Fibroblast of lung (primary cell): ENCODE measurements at regions not wholly inside any gene's neighbourhood (a gene's known extent, or its start where the extent isn't known, plus 50 kb on each side); places are given as distances from the start of the nearest gene placed in this dataset.
"Not testable (repeated sequence)": the region's sequence is repeated elsewhere in the genome, so short reads cannot be mapped to it uniquely, and the experiment has no call there.

Experiments
- DNase-seq, 2 donors: peaks; one replicate each; pipeline versions ENCODE4 v3.0.0 to v3.0.0-alpha.2; 2010; ENCODE audit warnings: low read depth in 2 of 2
- H2AFZ ChIP-seq: 2 replicates; pipeline ENCODE4 v1.5.1; 2012; ENCODE audit warnings: low read length, control low read depth, inconsistent platforms
- H3K27ac ChIP-seq: 2 replicates; pipeline ENCODE4 v1.5.1; 2011; ENCODE audit warnings: low read length, control low read depth; ENCODE audit not compliant: insufficient read depth
- H3K27me3 ChIP-seq: 2 replicates; pipeline ENCODE4 v1.5.1; 2011; ENCODE audit warnings: mild to moderate bottlenecking, low read length; ENCODE audit not compliant: control insufficient read depth, insufficient read depth
- H3K36me3 ChIP-seq: 2 replicates; pipeline ENCODE4 v1.5.1; 2011; ENCODE audit warnings: low read length; ENCODE audit not compliant: control insufficient read depth, insufficient read depth
- H3K4me1 ChIP-seq: 2 replicates; pipeline ENCODE4 v1.5.1; 2011; ENCODE audit warnings: low read length; ENCODE audit not compliant: control insufficient read depth, insufficient read depth; ENCODE audit errors: extremely low read depth
- H3K4me2 ChIP-seq: 2 replicates; pipeline ENCODE4 v1.5.1; 2011; ENCODE audit warnings: low read length, control low read depth; ENCODE audit not compliant: insufficient read depth; ENCODE audit errors: extremely low read depth
- H3K4me3 ChIP-seq, 4 experiments: fragments of 200-600 bp in 1 of 4; sonication (generic) in 1 of 4; replicated peaks in 1 of 4; 2 replicates each; pipeline ENCODE4 v1.5.1; 2011 to 2016; ENCODE audit warnings: low read length in 4 of 4, low read depth in 3 of 4, mild to moderate bottlenecking in 3 of 4, control low read depth in 2 of 4, inconsistent platforms in 1 of 4, mixed read lengths in 1 of 4; ENCODE audit not compliant: insufficient read depth in 1 of 4; ENCODE audit errors: control extremely low read depth in 1 of 4
- H3K79me2 ChIP-seq: 2 replicates; pipeline ENCODE4 v1.5.1; 2012; ENCODE audit warnings: mild to moderate bottlenecking, low read length, inconsistent platforms; ENCODE audit not compliant: control insufficient read depth, insufficient read depth
- H3K9ac ChIP-seq: 2 replicates; pipeline ENCODE4 v1.5.1; 2011; ENCODE audit warnings: mild to moderate bottlenecking, low read length, control low read depth; ENCODE audit not compliant: insufficient read depth
- H3K9me3 ChIP-seq: 2 replicates; pipeline ENCODE4 v1.5.1; 2012; ENCODE audit warnings: low read depth, low read length; ENCODE audit not compliant: control insufficient read depth, insufficient read depth
- H4K20me1 ChIP-seq: 2 replicates; pipeline ENCODE4 v1.5.1; 2011; ENCODE audit warnings: low read length; ENCODE audit not compliant: control insufficient read depth, insufficient read depth; ENCODE audit errors: extremely low read depth

GRCh38 chr2:87687550-87688270 is 60.2 kb upstream of the PLGLB2 start:
- H3K27me3 ChIP-seq, H3K79me2 ChIP-seq, H3K36me3 ChIP-seq, H3K27ac ChIP-seq, H3K4me3 ChIP-seq, H4K20me1 ChIP-seq, H3K9me3 ChIP-seq, H3K4me1 ChIP-seq, H3K4me2 ChIP-seq, H3K9ac ChIP-seq, H2AFZ ChIP-seq: not testable (repeated sequence)
- DNase-seq = peak; percentile 1 to 83

DNA sequence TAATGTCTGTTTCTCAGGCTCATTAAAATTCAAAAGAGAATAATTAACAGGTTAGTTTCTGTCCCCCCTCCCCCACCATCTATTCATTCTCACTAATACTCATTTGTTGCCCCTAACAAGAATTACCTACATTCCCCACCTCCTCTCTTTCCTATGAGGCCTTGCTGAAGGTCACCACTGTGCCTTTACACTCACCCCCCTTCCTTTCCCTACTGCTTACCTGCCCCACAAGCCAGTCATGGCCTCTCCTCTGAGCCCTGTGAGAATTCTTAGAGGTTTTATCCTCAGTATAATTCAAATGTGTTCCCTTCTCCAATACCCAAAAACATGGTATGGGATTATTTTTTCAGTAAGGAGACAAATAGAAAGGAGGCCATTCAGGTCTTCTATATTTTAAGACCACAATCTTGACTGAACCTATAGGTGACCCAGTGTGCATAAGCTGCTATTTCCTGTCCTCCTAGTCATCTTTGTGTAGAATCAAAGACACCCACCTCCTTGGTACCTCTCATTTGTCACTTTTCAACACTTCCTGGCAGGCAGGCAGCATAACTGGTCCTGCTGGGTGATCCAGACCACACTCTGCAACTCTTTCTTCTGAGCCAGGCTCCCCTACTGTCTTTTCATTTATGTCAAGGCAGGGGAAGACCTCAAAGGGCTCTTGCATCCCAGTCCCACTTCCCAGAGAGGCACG is 55.8 kb upstream of the PLGLB2 start:
- not testable (repeated sequence) for H2AFZ ChIP-seq, H3K4me1 ChIP-seq, H3K79me2 ChIP-seq, H3K9me3 ChIP-seq, H3K4me2 ChIP-seq, H3K36me3 ChIP-seq, H3K9ac ChIP-seq, H4K20me1 ChIP-seq, H3K27ac ChIP-seq, DNase-seq, H3K27me3 ChIP-seq, H3K4me3 ChIP-seq

DNA sequence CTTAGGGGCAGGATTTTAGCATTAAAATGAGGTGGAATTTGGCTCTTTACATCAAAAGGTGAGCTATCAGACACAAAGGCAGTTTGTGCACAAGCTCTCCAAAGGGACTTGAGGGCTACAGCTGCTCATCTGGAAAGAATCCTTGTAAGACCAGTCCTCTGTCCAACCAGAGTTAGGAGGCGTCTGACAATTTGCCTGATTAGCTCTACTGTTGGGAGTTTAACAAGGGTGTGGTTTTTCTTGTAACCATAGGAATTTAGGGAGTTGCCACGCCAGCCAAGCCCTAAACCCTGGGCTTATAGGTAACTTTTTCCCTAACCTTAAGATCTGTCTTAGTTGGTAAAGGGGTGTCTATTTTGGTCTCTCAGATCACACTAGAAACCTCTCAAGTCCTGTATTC is 55.0 kb upstream of the PLGLB2 start:
- H3K9me3 ChIP-seq, H3K36me3 ChIP-seq, H3K4me3 ChIP-seq, H4K20me1 ChIP-seq, H3K9ac ChIP-seq, H3K27me3 ChIP-seq, H3K27ac ChIP-seq, H3K4me1 ChIP-seq, H2AFZ ChIP-seq, H3K4me2 ChIP-seq, H3K79me2 ChIP-seq: not testable (repeated sequence)
- DNase-seq = peak in 1 of 2 donors; percentile 21

DNA sequence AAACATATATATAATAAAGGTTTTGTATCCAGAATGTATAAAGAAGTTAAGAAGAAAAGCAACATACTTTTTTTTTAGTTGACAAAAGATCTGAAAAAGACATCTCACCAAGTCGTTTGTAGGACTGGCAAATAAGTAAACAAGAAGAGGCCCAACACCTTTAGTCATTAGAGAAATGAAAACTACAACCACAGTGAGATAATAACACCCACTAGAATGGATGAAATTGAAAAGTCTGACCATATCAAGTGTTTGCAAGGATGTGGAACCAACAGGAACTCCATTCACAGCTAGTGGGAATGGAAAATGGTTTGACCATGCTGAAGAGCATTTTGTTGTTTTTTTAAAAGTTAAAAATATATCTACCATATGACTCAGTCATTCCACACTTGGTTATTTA is 54.0 kb upstream of the PLGLB2 start:
- H2AFZ ChIP-seq, H3K79me2 ChIP-seq, DNase-seq, H3K27me3 ChIP-seq, H3K27ac ChIP-seq, H3K9ac ChIP-seq, H3K36me3 ChIP-seq, H3K9me3 ChIP-seq, H4K20me1 ChIP-seq, H3K4me1 ChIP-seq, H3K4me2 ChIP-seq, H3K4me3 ChIP-seq: not testable (repeated sequence)

GRCh38 chr2:87695596-87696323 is 52.1 kb upstream of the PLGLB2 start:
- peak; percentile 4 to 83 for DNase-seq

More at GRCh38 chr2:87695596-87696323, 52.1 kb upstream of the PLGLB2 start:
- H3K4me3 ChIP-seq, H3K4me1 ChIP-seq, H3K9ac ChIP-seq, H3K79me2 ChIP-seq, H4K20me1 ChIP-seq, H3K4me2 ChIP-seq, H3K27ac ChIP-seq, H2AFZ ChIP-seq, H3K36me3 ChIP-seq, H3K27me3 ChIP-seq, H3K9me3 ChIP-seq: not testable (repeated sequence)
